H1 (cell line): ENCODE measurements at regions not wholly inside any gene's neighbourhood (a gene's known extent, or its start where the extent isn't known, plus 50 kb on each side); places are given as distances from the start of the nearest gene placed in this dataset.

Experiments
- CTCF ChIA-PET: fragments of 300-600 bp; sonication (Branson Sonifier 250); formaldehyde crosslinking; loops from one replicate; lab custom pipeline; 2021; ENCODE audit not compliant: partially characterized antibody; lab: Charles Lee
- POLR2A ChIA-PET: fragments of 300-600 bp; sonication (Branson Sonifier 250); formaldehyde crosslinking; loops from one replicate; lab custom pipeline; 2021; ENCODE audit warnings: inconsistent platforms; ENCODE audit not compliant: partially characterized antibody; lab: Charles Lee
- DNase-seq, 2 experiments: peaks; one replicate each; pipeline versions ENCODE4 v3.0.0 to v3.0.0-alpha.2; 2010 to 2022; ENCODE audit warnings: low spot score in 2 of 2, low read depth in 1 of 2, mixed read lengths in 1 of 2
- FAIRE-seq: peaks from 2 replicates; lab custom pipeline; 2011; peaks lifted over from hg19 to GRCh38; lab: Jason Lieb, UNC
- H2AFZ ChIP-seq: 2 replicates; pipeline ENCODE4 v1.8.1; 2012; ENCODE audit warnings: low read length, inconsistent platforms
- H2AK5ac ChIP-seq: 2 replicates; pipeline ENCODE4 v1.6.1; 2013; ENCODE audit warnings: low read depth, low read length
- H2BK120ac ChIP-seq: replicated peaks from 2 replicates; pipeline ENCODE3; 2013; ENCODE audit warnings: low read depth, low read length, inconsistent platforms
- H2BK12ac ChIP-seq: 2 replicates; pipeline ENCODE4 v1.6.1; 2013; ENCODE audit warnings: low read depth, low read length
- H2BK15ac ChIP-seq: 2 replicates; pipeline ENCODE4 v1.6.1; 2013; ENCODE audit warnings: low read length
- H2BK20ac ChIP-seq: 2 replicates; pipeline ENCODE4 v1.6.1; 2013; ENCODE audit warnings: low read length
- H2BK5ac ChIP-seq: 2 replicates; pipeline ENCODE4 v1.6.1; 2013; ENCODE audit warnings: low read depth, low read length
- H3K14ac ChIP-seq: 2 replicates; pipeline ENCODE4 v1.6.1; 2013; ENCODE audit warnings: inconsistent platforms; ENCODE audit not compliant: insufficient read length
- H3K18ac ChIP-seq: 2 replicates; pipeline ENCODE4 v1.6.1; 2013; ENCODE audit warnings: low read length; ENCODE audit errors: extremely low read depth
- H3K23ac ChIP-seq: 2 replicates; pipeline ENCODE4 v1.6.1; 2013; ENCODE audit warnings: inconsistent platforms; ENCODE audit not compliant: insufficient read length
- H3K23me2 ChIP-seq: 2 replicates; pipeline ENCODE4 v1.6.1; 2013; ENCODE audit warnings: low read depth, low read length
- H3K27ac ChIP-seq: 2 replicates; pipeline ENCODE4 v1.6.1; 2011; ENCODE audit warnings: low read depth, low read length, inconsistent platforms
- H3K27me3 ChIP-seq, 4 experiments: replicated peaks in 1 of 4; 1 replicate in 1 of 4; 2 replicates in 3 of 4; pipeline versions ENCODE4 v1.6.1 to v1.8.1; 2011 to 2013; ENCODE audit warnings: low read length in 3 of 4, mild to moderate bottlenecking in 3 of 4, inconsistent platforms in 2 of 4, mixed read lengths in 2 of 4, moderate library complexity in 1 of 4; ENCODE audit not compliant: control insufficient read depth in 3 of 4, insufficient read depth in 3 of 4; ENCODE audit errors: extremely low read depth in 1 of 4
- H3K36me3 ChIP-seq, 4 experiments: 2 replicates each; pipeline versions ENCODE4 v1.6.1 to v1.8.1; 2011 to 2013; ENCODE audit warnings: mild to moderate bottlenecking in 4 of 4, low read length in 3 of 4, moderate library complexity in 2 of 4, control low read depth in 1 of 4, inconsistent platforms in 1 of 4; ENCODE audit not compliant: insufficient read depth in 4 of 4, control insufficient read depth in 2 of 4
- H3K4ac ChIP-seq: replicated peaks from 2 replicates; pipeline ENCODE3; 2013; ENCODE audit warnings: low read length, low read depth, mixed read lengths, inconsistent platforms; ENCODE audit not compliant: insufficient read length
- H3K4me1 ChIP-seq, 4 experiments: replicated peaks in 1 of 4; 1 replicate in 1 of 4; 2 replicates in 3 of 4; pipeline versions ENCODE4 v1.6.1 to v1.8.1; 2011 to 2013; ENCODE audit warnings: low read length in 3 of 4, inconsistent platforms in 2 of 4, mixed read lengths in 1 of 4; ENCODE audit not compliant: insufficient read depth in 4 of 4, control insufficient read depth in 3 of 4
- H3K4me2 ChIP-seq, 2 experiments: 2 replicates each; pipeline versions ENCODE4 v1.6.1 to v1.8.1; 2011 to 2013; ENCODE audit warnings: low read depth in 2 of 2, low read length in 2 of 2, control low read depth in 1 of 2, inconsistent platforms in 1 of 2, mild to moderate bottlenecking in 1 of 2; ENCODE audit not compliant: insufficient read depth in 1 of 2
- H3K4me3 ChIP-seq, 4 experiments: fragments of 200-600, 300-600 bp in 1 of 4; sonication (generic), shearing (Covaris generic), sonication (Bioruptor Twin) in 1 of 4; 2 replicates each; pipeline versions ENCODE4 v1.5.1 to v1.8.1; 2011 to 2016; ENCODE audit warnings: low read length in 4 of 4, low read depth in 3 of 4, control low read depth in 2 of 4, inconsistent platforms in 2 of 4, mild to moderate bottlenecking in 2 of 4, mixed read lengths in 1 of 4, moderate library complexity in 1 of 4; ENCODE audit not compliant: insufficient read depth in 2 of 4; ENCODE audit errors: extremely low read depth in 1 of 4
- H3K56ac ChIP-seq: replicated peaks from 2 replicates; pipeline ENCODE3; 2013; ENCODE audit warnings: low read depth, mild to moderate bottlenecking, mixed read lengths, low read length, inconsistent platforms; ENCODE audit not compliant: insufficient read length
- H3K79me1 ChIP-seq: 2 replicates; pipeline ENCODE4 v1.6.1; 2013; ENCODE audit warnings: low read depth, low read length, control low read depth
- H3K79me2 ChIP-seq, 2 experiments: 2 replicates each; pipeline versions ENCODE4 v1.6.1 to v1.8.1; 2012 to 2013; ENCODE audit warnings: low read length in 2 of 2, mild to moderate bottlenecking in 2 of 2, inconsistent platforms in 1 of 2; ENCODE audit not compliant: insufficient read depth in 2 of 2, control insufficient read depth in 1 of 2
- H3K9ac ChIP-seq, 4 experiments: replicated peaks in 1 of 4; 1 replicate in 1 of 4; 2 replicates in 3 of 4; pipeline versions ENCODE4 v1.6.1 to v1.8.1; 2011 to 2013; ENCODE audit warnings: low read depth in 3 of 4, low read length in 3 of 4, control low read depth in 2 of 4, mild to moderate bottlenecking in 2 of 4, moderate library complexity in 2 of 4, inconsistent platforms in 1 of 4; ENCODE audit errors: extremely low read depth in 1 of 4
- H3K9me3 ChIP-seq, 2 experiments: 2 replicates each; pipeline versions ENCODE4 v1.6.1 to v1.8.1; 2012 to 2013; ENCODE audit warnings: mild to moderate bottlenecking in 2 of 2, moderate library complexity in 2 of 2, control low read depth in 1 of 2, inconsistent platforms in 1 of 2, low read depth in 1 of 2, low read length in 1 of 2, mixed read lengths in 1 of 2; ENCODE audit not compliant: insufficient read depth in 2 of 2
- H4K20me1 ChIP-seq, 2 experiments: replicated peaks in 1 of 2; 2 replicates each; pipeline versions ENCODE3 to v1.8.1; 2011 to 2013; ENCODE audit warnings: inconsistent platforms in 2 of 2, low read length in 2 of 2, mild to moderate bottlenecking in 1 of 2; ENCODE audit not compliant: insufficient read depth in 2 of 2, control insufficient read depth in 1 of 2
- H4K5ac ChIP-seq: 2 replicates; pipeline ENCODE4 v1.6.1; 2013; ENCODE audit warnings: low read length, low read depth, mixed read lengths, inconsistent platforms; ENCODE audit not compliant: insufficient read length
- H4K8ac ChIP-seq: 2 replicates; pipeline ENCODE4 v1.8.0; 2013; ENCODE audit warnings: mild to moderate bottlenecking, moderate library complexity, low read length, inconsistent platforms; ENCODE audit not compliant: insufficient read depth; ENCODE audit errors: extremely low read depth
- H4K91ac ChIP-seq: replicated peaks from 2 replicates; pipeline ENCODE3; 2013; ENCODE audit warnings: low read length, mixed read lengths, inconsistent platforms; ENCODE audit not compliant: insufficient read length
- CBX5 ChIP-seq: fragments of 300-800, 300-1000 bp; sonication (generic); IDR thresholded peaks from 2 replicates; pipeline ENCODE4 v1.7.1; 2016; ENCODE audit warnings: antibody characterized with exemption, low read length, low read depth
- HDAC2 ChIP-seq, 2 experiments: fragments of 300-600 bp in 1 of 2; sonication (generic) in 1 of 2; IDR thresholded peaks; 2 replicates each; pipeline ENCODE4 v1.6.1; 2011 to 2012; ENCODE audit warnings: low read depth in 2 of 2, low read length in 2 of 2, mild to moderate bottlenecking in 2 of 2, moderate library complexity in 2 of 2, borderline replicate concordance in 1 of 2, inconsistent platforms in 1 of 2
- KDM4A ChIP-seq: IDR thresholded peaks from one replicate; pipeline ENCODE4 v1.7.1; 2012; ENCODE audit warnings: low read depth, mild to moderate bottlenecking, moderate library complexity, low read length, inconsistent platforms; ENCODE audit not compliant: severe bottlenecking
- NANOG ChIP-seq: IDR thresholded peaks from 2 replicates; pipeline ENCODE4 v1.6.1; 2011; ENCODE audit warnings: low read length, low read depth, mild to moderate bottlenecking, inconsistent platforms; ENCODE audit not compliant: insufficient read depth, poor library complexity, severe bottlenecking
- RBBP5 ChIP-seq: IDR thresholded peaks from 2 replicates; pipeline ENCODE4 v1.7.1; 2012; ENCODE audit warnings: low read depth, mild to moderate bottlenecking, inconsistent platforms, low read length, moderate library complexity, borderline replicate concordance
- SIN3A ChIP-seq, 2 experiments: IDR thresholded peaks in 1 of 2; conservative IDR thresholded peaks in 1 of 2; 2 replicates each; pipeline ENCODE4 v1.6.1; 2011 to 2012; ENCODE audit warnings: low read length in 2 of 2, improper control_type of control experiment in 1 of 2, low read depth in 1 of 2, mild to moderate bottlenecking in 1 of 2
- SIRT6 ChIP-seq: IDR thresholded peaks from one replicate; pipeline ENCODE4 v1.7.1; 2012; ENCODE audit warnings: low read length, inconsistent platforms
- ZNF274 ChIP-seq: IDR thresholded peaks from 2 replicates; pipeline ENCODE4 v1.7.0; 2012; ENCODE audit warnings: low read length, borderline replicate concordance; ENCODE audit errors: extremely low read depth
- WGBS, 2 experiments: shearing (Covaris generic) in 1 of 2; methylation state at CpG; one replicate each; pipeline versions ENCODE4 v1.1.6 to v1.1.7; 2013 to 2015; ENCODE audit warnings: low lambda C conversion rate in 2 of 2, mixed read lengths in 2 of 2, inconsistent platforms in 1 of 2, low coverage in 1 of 2, missing lambda C conversion rate in 1 of 2; ENCODE audit not compliant: insufficient replicate concordance in 2 of 2, insufficient coverage in 1 of 2, insufficient read length in 1 of 2; ENCODE audit errors: extremely low coverage in 1 of 2, missing lambda C conversion rate in 1 of 2; 5-methylcytosine and 5-hydroxymethylcytosine counted together

GRCh38 chr6:15968519-15968918, 160.4 kb upstream of the MYLIP start:
- no peak overlapping the region; the same call in 1 of the 2 replicates for H2BK15ac ChIP-seq
- H4K20me1 ChIP-seq: no peaks in the 10 kb centered on the region
- H2BK120ac ChIP-seq: no peak overlapping the region
- H2AK5ac ChIP-seq: no peak overlapping the region
- no peak overlapping the region for H4K5ac ChIP-seq
- no peak overlapping the region for H3K23ac ChIP-seq
- 62% methylated on average over 3 of the region's 3 CpGs; no CpG with 5 or more reads in 1 of the 2 experiments for WGBS, 2 experiments
- DNase-seq: no peak
- H3K14ac ChIP-seq: no peak overlapping the region
- H3K18ac ChIP-seq: no peak overlapping the region
- no peak overlapping the region for H3K9ac ChIP-seq
- no peaks in the 10 kb centered on the region; the same call in 1 of the 2 replicates for H3K79me1 ChIP-seq
- H3K9me3 ChIP-seq: peaks cover 0 to 4% of the 10 kb centered on the region in 2 experiments; a peak in 1 of 4 replicates
- H3K27ac ChIP-seq: no peak overlapping the region
- H3K36me3 ChIP-seq: peaks cover 0 to under 1% (median 0%) of the 10 kb centered on the region in 4 experiments; a peak in 2 of 8 replicates
- H2BK12ac ChIP-seq: no peak overlapping the region
- no peaks in the 10 kb centered on the region for H3K79me2 ChIP-seq
- H4K91ac ChIP-seq: no peak overlapping the region
- ChIA-PET CTCF (interaction anchor here (0.8 kb wide), 1 partner anchor 13 kb away, joined by 3 read pairs; no protein-coding TSS in a partner anchor), POLR2A (no interaction called here)
- no peak overlapping the region for H3K56ac ChIP-seq
- no peak overlapping the region for H3K4me2 ChIP-seq
- no peak overlapping the region for H2BK20ac ChIP-seq
- H2BK5ac ChIP-seq: no peak overlapping the region
- TF ChIP-seq RBBP5 (no peak), SIN3A (conservative IDR thresholded peaks at IDR 0.05 in 1 of 2, IDR thresholded peaks at IDR 0.05 in 1 of 2; ENCODE audit: low read depth in 1 of 2, low read length in 2 of 2) (no peak), SIRT6 (no peak), ZNF274 (no peak), CBX5 (no peak), NANOG (no peak), KDM4A (no peak), HDAC2 (IDR thresholded peaks at IDR 0.05; ENCODE audit: borderline replicate concordance in 1 of 2, low read depth in 2 of 2, low read length in 2 of 2) (no peak)
- FAIRE-seq: no peak
- H4K8ac ChIP-seq: no peak overlapping the region
- no peak overlapping the region for H3K4me3 ChIP-seq
- H3K27me3 ChIP-seq: no peaks in the 10 kb centered on the region
- H2AFZ ChIP-seq: no peak overlapping the region
- H3K4me1 ChIP-seq: no peaks in the 10 kb centered on the region
- H3K4ac ChIP-seq: no peak overlapping the region
- H3K23me2 ChIP-seq: no peaks in the 10 kb centered on the region
